Kidney epithelial cell (primary cell): ENCODE measurements at regions not wholly inside any gene's neighbourhood (a gene's known extent, or its start where the extent isn't known, plus 50 kb on each side); places are given as distances from the start of the nearest gene placed in this dataset.

ENCODE experiments used
- DNase-seq: peaks from one replicate; pipeline ENCODE4 v3.0.0-alpha.2; 2010; ENCODE audit warnings: low read depth
- H3K27me3 ChIP-seq: 2 replicates; pipeline ENCODE4 v1.6.0; 2011; ENCODE audit warnings: low read length; ENCODE audit not compliant: control insufficient read depth, insufficient read depth
- H3K36me3 ChIP-seq: 2 replicates; pipeline ENCODE4 v1.5.1; 2011; ENCODE audit warnings: low read length; ENCODE audit not compliant: control insufficient read depth, insufficient read depth
- H3K4me3 ChIP-seq: 2 replicates; pipeline ENCODE4 v1.5.1; 2011; ENCODE audit warnings: low read depth, mild to moderate bottlenecking, control low read depth, low read length
- CTCF ChIP-seq: IDR thresholded peaks from 2 replicates; pipeline ENCODE4 v1.5.1; 2011; ENCODE audit warnings: mild to moderate bottlenecking, moderate library complexity, low read length, control low read depth, inconsistent platforms; ENCODE audit not compliant: insufficient read depth, poor library complexity, severe bottlenecking

GRCh38 chr9:86778761-86779160 is 168.5 kb downstream of the GAS1 start:
- no peaks in the 10 kb centered on the region for H3K36me3 ChIP-seq
- no peak for TF ChIP-seq CTCF
- no peak for DNase-seq
- H3K4me3 ChIP-seq = no peak overlapping the region
- H3K27me3 ChIP-seq = no peaks in the 10 kb centered on the region

- Histone ChIP-seq H3K27me3 (no peaks in the 10 kb centered on the region), H3K4me3 (no peak overlapping the region), H3K36me3 (no peaks in the 10 kb centered on the region)
- DNase-seq = no peak
- no peak for TF ChIP-seq CTCF
These were observed 171.6 kb downstream of the GAS1 start for GRCh38 chr9:86775718-86776117.

DNA sequence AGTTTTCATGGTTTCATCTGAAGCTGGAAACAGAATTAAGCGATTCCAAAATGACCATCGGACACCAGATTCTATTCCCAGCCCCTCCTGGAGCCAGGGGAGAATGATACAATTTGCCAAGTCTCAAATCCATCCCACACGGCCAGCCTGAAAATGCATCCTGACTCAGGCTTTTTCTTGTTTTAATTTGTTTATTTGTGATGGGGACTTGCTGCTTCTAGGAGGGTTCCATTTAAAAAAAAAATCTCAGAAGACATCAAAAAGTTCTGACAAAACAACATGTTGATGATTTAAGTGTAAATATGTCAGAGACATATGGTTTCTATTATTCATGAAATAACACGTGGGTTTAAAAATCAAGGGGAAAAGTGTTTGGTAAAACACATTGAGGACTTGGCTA is 173.2 kb downstream of the GAS1 start:
- TF ChIP-seq CTCF = no peak
- H3K36me3 ChIP-seq = no peaks in the 10 kb centered on the region
- H3K27me3 ChIP-seq = no peaks in the 10 kb centered on the region
- H3K4me3 ChIP-seq = no peak overlapping the region
- DNase-seq = no peak

DNA sequence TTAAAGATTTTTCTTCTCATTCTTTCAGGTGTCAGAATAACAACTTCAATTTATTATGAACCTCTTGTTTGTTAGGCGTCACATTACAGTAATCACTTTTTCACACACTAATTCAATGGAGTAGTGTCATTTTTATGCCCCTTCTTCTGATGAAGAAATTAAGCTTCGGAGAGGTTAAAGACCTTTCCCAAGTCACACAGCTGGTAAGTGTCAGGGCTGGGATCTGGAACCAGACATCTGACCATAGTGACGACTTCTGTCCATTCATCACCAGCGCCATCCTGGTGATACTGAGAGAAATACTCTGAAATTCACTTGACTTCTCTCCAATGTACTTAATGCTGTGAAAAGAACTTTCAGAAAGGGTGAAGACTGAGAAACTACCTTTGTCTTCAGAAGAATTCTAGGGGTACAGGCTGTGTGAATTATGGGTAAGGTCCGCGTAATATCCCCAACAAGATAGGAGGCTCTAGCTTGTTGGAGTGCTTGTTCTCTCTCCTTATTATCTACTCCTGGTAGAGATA is 173.8 kb downstream of the GAS1 start:
- Histone ChIP-seq H3K27me3 (no peaks in the 10 kb centered on the region), H3K36me3 (no peaks in the 10 kb centered on the region), H3K4me3 (no peak overlapping the region)
- no peak for DNase-seq
- TF ChIP-seq CTCF = no peak

- H3K27me3 ChIP-seq = no peaks in the 10 kb centered on the region
- H3K36me3 ChIP-seq = no peaks in the 10 kb centered on the region
- no peak for TF ChIP-seq CTCF
- no peak for DNase-seq
- H3K4me3 ChIP-seq = no peak overlapping the region
These were observed 174.7 kb downstream of the GAS1 start for GRCh38 chr9:86772635-86772993.

GRCh38 chr9:86771941-86772634 is 175.2 kb downstream of the GAS1 start:
- Histone ChIP-seq H3K36me3 (no peaks in the 10 kb centered on the region), H3K4me3 (no peak overlapping the region), H3K27me3 (no peaks in the 10 kb centered on the region)
- TF ChIP-seq CTCF = no peak
- no peak for DNase-seq
